ENCODE measurements at regions not wholly inside any gene's neighbourhood (a gene's known extent, or its start where the extent isn't known, plus 50 kb on each side); places are given as distances from the start of the nearest gene placed in this dataset.

DNA sequence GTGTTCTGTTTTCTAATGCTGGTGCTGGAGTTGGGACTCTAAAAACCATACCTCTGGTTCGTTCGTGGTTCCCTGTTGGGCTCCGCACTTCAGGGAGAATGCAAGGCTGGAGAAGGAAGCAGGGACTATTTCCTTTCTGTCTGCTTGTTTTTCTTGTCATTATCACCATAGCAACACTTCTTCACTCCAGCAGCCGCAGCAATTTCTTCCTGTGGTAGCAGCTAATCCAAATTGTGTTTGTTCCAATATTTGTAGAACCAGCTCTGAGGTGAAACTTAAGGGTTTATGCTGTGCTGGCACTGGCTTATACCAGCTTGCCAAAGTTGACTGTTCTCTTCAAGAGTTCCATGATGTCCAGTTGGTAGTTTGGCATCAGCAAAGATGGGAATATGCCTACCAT, 301.4 kb upstream of the SYT4 start:
- Histone ChIP-seq H3K4me3 (ENCODE audit: low read depth in 1 of 5, low read length in 5 of 5) (no peak overlapping the region), H3K4me1 (ENCODE audit: control insufficient read depth in 5 of 5, insufficient read depth in 5 of 5, low read length in 5 of 5) (peaks cover 0 to 14% (median 0%) of the 10 kb centered on the region in 5 donors), H3K9me3 (ENCODE audit: control insufficient read depth in 5 of 5, low read length in 5 of 5) (no peaks in the 10 kb centered on the region), H3K27ac (ENCODE audit: low read depth, low read length) (no peak overlapping the region), H3K27me3 (ENCODE audit: control insufficient read depth in 5 of 5, insufficient read depth in 4 of 5, low read length in 5 of 5) (no peaks in the 10 kb centered on the region), H3K36me3 (ENCODE audit: control insufficient read depth in 5 of 5, insufficient read depth in 5 of 5, low read length in 5 of 5) (no peaks in the 10 kb centered on the region), H3K9ac (ENCODE audit: low read length in 5 of 5) (no peak overlapping the region)

DNA sequence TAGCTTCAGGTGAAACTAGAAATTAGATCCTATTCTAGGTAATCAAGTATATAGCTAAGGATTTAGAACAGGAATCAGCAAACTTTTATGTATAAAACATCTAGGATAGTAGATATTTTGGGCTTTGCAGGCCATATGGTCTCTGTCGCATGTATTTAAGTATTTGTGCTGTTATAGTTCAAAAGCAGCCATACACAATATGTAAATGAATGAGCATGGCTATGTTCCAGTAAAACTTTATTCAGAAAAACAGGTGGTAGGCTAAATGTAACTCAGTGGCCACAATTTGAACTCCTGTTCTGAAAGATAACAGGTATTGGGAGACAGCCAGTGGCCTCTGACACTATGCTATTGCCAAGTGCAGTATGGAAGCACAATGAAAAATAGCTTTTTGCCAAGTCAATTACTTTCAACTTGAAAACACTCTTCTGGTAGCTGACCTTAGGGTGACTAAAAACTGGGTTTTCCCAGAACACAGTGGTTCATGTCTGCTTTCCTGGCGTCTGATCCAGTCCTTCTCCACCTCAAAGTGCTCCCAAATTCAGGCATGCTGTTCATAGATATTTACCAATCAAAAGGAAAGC, 304.7 kb upstream of the SYT4 start:
- H3K36me3 ChIP-seq (ENCODE audit: control insufficient read depth in 5 of 5, insufficient read depth in 5 of 5, low read length in 5 of 5): no peaks in the 10 kb centered on the region

DNA sequence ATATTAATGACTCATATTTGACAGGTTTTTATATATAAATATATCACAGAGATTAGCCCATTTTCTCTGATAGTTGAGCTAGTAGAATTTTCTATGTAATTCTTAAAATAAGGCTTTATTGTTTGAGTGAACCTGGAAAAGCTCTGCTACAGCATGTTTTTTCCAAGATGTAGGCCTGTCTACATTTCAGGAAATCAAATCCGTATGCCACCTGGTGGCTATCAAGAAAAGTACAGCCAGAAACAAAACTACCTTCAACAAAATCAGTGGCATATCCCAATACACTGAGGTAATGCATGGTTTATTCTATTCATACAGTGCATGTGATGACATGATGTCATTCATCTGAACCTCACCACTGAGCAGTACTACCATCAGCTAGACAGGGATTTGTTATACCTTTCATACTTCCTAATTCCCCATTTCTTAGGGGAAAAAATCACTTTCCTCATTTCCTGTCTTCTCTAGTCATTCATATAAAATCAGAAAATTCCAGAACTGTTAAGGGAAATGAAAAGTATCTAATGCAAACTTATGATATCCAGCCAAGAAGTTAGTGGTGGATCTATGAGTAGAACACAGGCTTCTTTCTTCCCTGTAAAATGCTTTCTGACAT, 310.4 kb upstream of the SYT4 start:
- Histone ChIP-seq H3K9me3 (ENCODE audit: control insufficient read depth in 5 of 5, low read length in 5 of 5) (no peaks in the 10 kb centered on the region), H3K9ac (ENCODE audit: low read length in 5 of 5) (no peak overlapping the region), H3K36me3 (ENCODE audit: control insufficient read depth in 5 of 5, insufficient read depth in 5 of 5, low read length in 5 of 5) (no peaks in the 10 kb centered on the region), H3K4me3 (ENCODE audit: low read depth in 1 of 5, low read length in 5 of 5) (no peak overlapping the region), H3K27me3 (ENCODE audit: control insufficient read depth in 5 of 5, insufficient read depth in 4 of 5, low read length in 5 of 5) (no peaks in the 10 kb centered on the region), H3K4me1 (ENCODE audit: control insufficient read depth in 5 of 5, insufficient read depth in 5 of 5, low read length in 5 of 5) (no peaks in the 10 kb centered on the region), H3K27ac (ENCODE audit: low read depth, low read length) (no peak overlapping the region)

More for the DNA sequence above, 304.7 kb upstream of the SYT4 start:
- H3K4me1 ChIP-seq (ENCODE audit: control insufficient read depth in 5 of 5, insufficient read depth in 5 of 5, low read length in 5 of 5): peaks cover 0 to 11% (median 0%) of the 10 kb centered on the region in 5 donors
- no peak overlapping the region for H3K4me3 ChIP-seq (ENCODE audit: low read depth in 1 of 5, low read length in 5 of 5)
- H3K9ac ChIP-seq (ENCODE audit: low read length in 5 of 5): no peak overlapping the region
- H3K27ac ChIP-seq (ENCODE audit: low read depth, low read length): no peak overlapping the region
- no peaks in the 10 kb centered on the region for H3K9me3 ChIP-seq (ENCODE audit: control insufficient read depth in 5 of 5, low read length in 5 of 5)
- H3K27me3 ChIP-seq (ENCODE audit: control insufficient read depth in 5 of 5, insufficient read depth in 4 of 5, low read length in 5 of 5): no peaks in the 10 kb centered on the region

DNA sequence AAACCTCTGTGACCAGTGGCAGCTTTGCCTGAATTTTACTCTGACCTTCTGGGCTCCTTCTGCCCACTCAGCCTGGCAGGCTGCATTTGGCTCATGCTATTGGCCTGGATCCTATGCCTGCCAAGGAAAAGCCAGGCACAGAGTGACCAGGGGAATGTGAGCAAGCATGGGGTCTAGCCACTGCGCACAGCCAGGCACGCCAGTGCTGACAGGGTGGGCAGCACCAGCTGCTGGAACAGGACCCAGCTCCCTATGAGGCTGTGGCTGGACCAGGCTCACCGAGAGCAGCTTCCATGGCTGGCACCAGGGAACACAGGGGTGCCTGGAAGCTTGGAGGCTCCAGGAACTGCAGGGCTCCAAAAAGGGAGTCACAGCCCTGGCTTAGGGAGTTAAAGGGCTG, 311.5 kb upstream of the SYT4 start:
- Histone ChIP-seq H3K36me3 (ENCODE audit: control insufficient read depth in 5 of 5, insufficient read depth in 5 of 5, low read length in 5 of 5) (no peaks in the 10 kb centered on the region), H3K27ac (ENCODE audit: low read depth, low read length) (no peak overlapping the region), H3K9me3 (ENCODE audit: control insufficient read depth in 5 of 5, low read length in 5 of 5) (no peaks in the 10 kb centered on the region), H3K4me1 (ENCODE audit: control insufficient read depth in 5 of 5, insufficient read depth in 5 of 5, low read length in 5 of 5) (no peaks in the 10 kb centered on the region), H3K9ac (ENCODE audit: low read length in 5 of 5) (no peak overlapping the region), H3K4me3 (ENCODE audit: low read depth in 1 of 5, low read length in 5 of 5) (no peak overlapping the region), H3K27me3 (ENCODE audit: control insufficient read depth in 5 of 5, insufficient read depth in 4 of 5, low read length in 5 of 5) (no peaks in the 10 kb centered on the region)

DNA sequence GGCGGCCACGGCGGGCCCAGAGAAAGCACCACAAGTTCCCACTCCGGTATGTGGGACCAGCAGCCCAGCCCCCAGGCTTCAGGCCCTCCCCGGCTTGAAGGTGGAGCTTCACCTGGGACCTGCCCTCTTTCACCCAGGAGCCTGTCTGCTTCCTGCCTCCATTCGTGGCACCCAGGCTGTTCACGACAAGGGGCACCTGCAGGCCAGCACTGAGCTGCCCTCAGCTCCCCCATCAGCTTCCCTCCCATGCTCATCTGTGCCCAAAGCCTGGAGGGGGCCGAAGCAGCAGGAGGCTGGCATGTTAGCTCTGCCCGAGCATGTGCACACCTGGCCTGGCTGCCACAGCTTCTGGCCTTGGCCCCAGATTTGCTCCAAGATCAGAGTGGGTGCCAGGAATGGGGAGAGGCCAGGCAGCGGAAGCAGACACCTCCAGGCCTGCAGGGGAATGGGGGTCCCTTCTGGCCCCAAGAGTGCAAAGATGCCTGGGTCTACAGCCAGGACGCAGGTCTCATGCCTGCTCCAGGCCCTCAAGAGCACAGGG, 312.4 kb upstream of the SYT4 start:
- Histone ChIP-seq H3K27me3 (ENCODE audit: control insufficient read depth in 5 of 5, insufficient read depth in 4 of 5, low read length in 5 of 5) (no peaks in the 10 kb centered on the region), H3K4me1 (ENCODE audit: control insufficient read depth in 5 of 5, insufficient read depth in 5 of 5, low read length in 5 of 5) (no peaks in the 10 kb centered on the region)

DNA sequence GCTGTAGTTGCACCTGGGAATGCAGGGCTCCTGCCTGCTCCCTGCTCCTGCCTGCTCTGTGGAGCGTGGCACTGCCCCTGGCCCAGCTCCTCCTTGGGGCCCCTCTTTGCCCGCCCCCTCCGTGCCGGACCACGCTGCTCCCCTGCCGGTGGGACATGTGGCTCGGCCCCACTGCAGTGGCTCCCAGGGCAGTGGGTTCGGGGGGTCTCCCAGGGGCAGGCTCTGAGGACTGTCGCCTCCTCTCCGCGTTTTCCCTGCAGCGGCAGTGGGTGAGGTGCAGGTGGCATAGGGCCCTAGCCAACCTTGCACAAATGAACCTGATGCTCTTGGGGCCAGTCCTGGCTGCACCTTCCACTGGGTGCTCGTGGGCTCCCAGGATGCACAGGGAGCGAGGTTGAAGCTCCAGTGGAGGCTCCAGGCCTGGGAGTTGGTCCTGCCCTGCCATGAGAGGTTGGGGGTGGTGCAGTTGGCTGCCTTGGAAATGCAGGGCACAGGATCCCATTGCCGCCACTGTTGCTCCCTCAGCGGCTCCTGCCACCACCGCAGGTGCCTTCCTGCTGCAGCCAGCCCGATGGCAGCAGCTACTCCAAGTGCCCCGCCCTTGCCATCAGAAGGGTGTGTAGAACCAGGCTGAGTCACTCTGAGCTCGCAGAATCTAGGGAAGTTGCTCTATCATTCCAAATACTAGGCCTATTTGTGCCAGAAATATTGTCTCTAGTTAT, 313.1 kb upstream of the SYT4 start:
- Histone ChIP-seq H3K36me3 (ENCODE audit: control insufficient read depth in 5 of 5, insufficient read depth in 5 of 5, low read length in 5 of 5) (no peaks in the 10 kb centered on the region), H3K4me1 (ENCODE audit: control insufficient read depth in 5 of 5, insufficient read depth in 5 of 5, low read length in 5 of 5) (no peaks in the 10 kb centered on the region), H3K27me3 (ENCODE audit: control insufficient read depth in 5 of 5, insufficient read depth in 4 of 5, low read length in 5 of 5) (no peaks in the 10 kb centered on the region), H3K9me3 (ENCODE audit: control insufficient read depth in 5 of 5, low read length in 5 of 5) (no peaks in the 10 kb centered on the region), H3K9ac (ENCODE audit: low read length in 5 of 5) (no peak overlapping the region), H3K27ac (ENCODE audit: low read depth, low read length) (no peak overlapping the region), H3K4me3 (ENCODE audit: low read depth in 1 of 5, low read length in 5 of 5) (no peak overlapping the region)

More for the DNA sequence above, 312.4 kb upstream of the SYT4 start:
- no peak overlapping the region for H3K4me3 ChIP-seq (ENCODE audit: low read depth in 1 of 5, low read length in 5 of 5)
- no peaks in the 10 kb centered on the region for H3K36me3 ChIP-seq (ENCODE audit: control insufficient read depth in 5 of 5, insufficient read depth in 5 of 5, low read length in 5 of 5)
- H3K9me3 ChIP-seq (ENCODE audit: control insufficient read depth in 5 of 5, low read length in 5 of 5): no peaks in the 10 kb centered on the region
- H3K27ac ChIP-seq (ENCODE audit: low read depth, low read length): no peak overlapping the region
- no peak overlapping the region for H3K9ac ChIP-seq (ENCODE audit: low read length in 5 of 5)

DNA sequence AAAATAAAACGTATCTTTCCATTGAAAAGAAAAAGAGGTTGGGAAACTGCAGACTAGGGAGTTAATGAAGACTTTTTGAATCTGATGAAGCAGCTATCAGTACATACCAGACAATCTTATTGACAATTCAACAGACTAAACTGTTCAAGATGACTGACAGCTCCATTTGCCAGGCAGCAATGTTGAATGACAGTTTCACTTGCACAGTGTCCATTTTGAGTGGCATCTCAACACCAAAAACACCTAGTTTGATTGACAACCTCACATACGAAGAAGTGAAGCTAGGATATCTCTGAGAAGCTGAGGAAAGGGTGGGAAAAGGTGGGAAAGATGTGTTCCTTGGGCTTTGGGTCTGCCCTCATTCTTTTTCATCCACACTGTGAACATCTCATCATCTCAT, 315.0 kb upstream of the SYT4 start:
- Histone ChIP-seq H3K4me1 (ENCODE audit: control insufficient read depth in 5 of 5, insufficient read depth in 5 of 5, low read length in 5 of 5) (no peaks in the 10 kb centered on the region), H3K27me3 (ENCODE audit: control insufficient read depth in 5 of 5, insufficient read depth in 4 of 5, low read length in 5 of 5) (no peaks in the 10 kb centered on the region), H3K9me3 (ENCODE audit: control insufficient read depth in 5 of 5, low read length in 5 of 5) (no peaks in the 10 kb centered on the region)

DNA sequence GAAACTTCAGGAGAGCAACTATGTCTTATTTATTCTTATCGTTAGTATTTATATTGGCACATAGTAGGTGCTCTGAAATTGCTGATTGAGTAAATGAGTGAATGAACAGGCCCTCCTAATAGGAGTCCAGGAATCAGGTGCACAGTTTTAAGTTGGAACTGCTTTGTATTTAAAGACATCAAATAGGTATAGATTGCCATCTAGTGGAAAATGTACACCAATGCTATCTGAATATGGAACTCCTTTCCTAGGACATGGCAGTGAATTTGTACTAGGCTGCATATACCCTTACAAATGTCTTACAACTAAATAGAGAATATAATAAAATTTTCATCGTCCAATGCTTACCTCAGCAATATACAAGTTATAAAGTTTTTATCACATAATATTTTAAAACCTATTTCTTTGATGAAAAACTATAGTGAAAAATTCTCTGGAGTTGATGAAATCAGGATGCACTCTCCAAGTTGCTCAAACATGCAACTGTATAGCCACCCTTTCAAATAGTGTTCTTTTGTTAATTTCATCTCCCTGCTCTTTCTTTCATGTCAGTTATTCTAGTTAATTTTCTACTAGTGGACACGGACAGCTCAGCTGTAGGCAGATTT, 318.9 kb upstream of the SYT4 start:
- no peak overlapping the region for H3K9ac ChIP-seq (ENCODE audit: low read length in 5 of 5)
- no peak overlapping the region for H3K4me3 ChIP-seq (ENCODE audit: low read depth in 1 of 5, low read length in 5 of 5)
- H3K27ac ChIP-seq (ENCODE audit: low read depth, low read length): no peak overlapping the region
- no peaks in the 10 kb centered on the region for H3K9me3 ChIP-seq (ENCODE audit: control insufficient read depth in 5 of 5, low read length in 5 of 5)
- H3K27me3 ChIP-seq (ENCODE audit: control insufficient read depth in 5 of 5, insufficient read depth in 4 of 5, low read length in 5 of 5): no peaks in the 10 kb centered on the region
- H3K4me1 ChIP-seq (ENCODE audit: control insufficient read depth in 5 of 5, insufficient read depth in 5 of 5, low read length in 5 of 5): no peaks in the 10 kb centered on the region
- H3K36me3 ChIP-seq (ENCODE audit: control insufficient read depth in 5 of 5, insufficient read depth in 5 of 5, low read length in 5 of 5): no peaks in the 10 kb centered on the region

More for the DNA sequence above, 315.0 kb upstream of the SYT4 start:
- Histone ChIP-seq H3K4me3 (ENCODE audit: low read depth in 1 of 5, low read length in 5 of 5) (no peak overlapping the region), H3K27ac (ENCODE audit: low read depth, low read length) (no peak overlapping the region), H3K36me3 (ENCODE audit: control insufficient read depth in 5 of 5, insufficient read depth in 5 of 5, low read length in 5 of 5) (no peaks in the 10 kb centered on the region), H3K9ac (ENCODE audit: low read length in 5 of 5) (no peak overlapping the region)

DNA sequence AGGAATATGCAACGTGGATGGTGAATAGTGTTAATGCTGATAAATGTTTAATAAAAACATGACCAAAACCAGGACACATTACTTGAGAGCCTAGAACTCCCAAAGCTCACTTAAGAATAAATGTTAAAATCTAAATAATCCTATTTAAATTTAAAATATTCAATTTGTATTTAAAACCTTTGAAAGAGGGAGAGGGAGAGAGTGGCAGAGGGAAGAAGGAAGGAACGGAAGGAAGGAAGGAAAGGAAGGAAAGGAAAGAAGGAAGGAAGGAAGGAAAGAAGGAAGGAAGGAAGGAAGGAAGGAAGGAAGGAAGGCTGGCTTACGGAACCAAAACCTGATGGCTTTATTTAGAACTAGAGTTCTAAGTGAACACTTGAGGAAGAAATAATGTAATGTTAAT, 324.1 kb upstream of the SYT4 start:
- H3K27me3 ChIP-seq (ENCODE audit: control insufficient read depth in 5 of 5, insufficient read depth in 4 of 5, low read length in 5 of 5): no peaks in the 10 kb centered on the region
- no peaks in the 10 kb centered on the region for H3K36me3 ChIP-seq (ENCODE audit: control insufficient read depth in 5 of 5, insufficient read depth in 5 of 5, low read length in 5 of 5)

DNA sequence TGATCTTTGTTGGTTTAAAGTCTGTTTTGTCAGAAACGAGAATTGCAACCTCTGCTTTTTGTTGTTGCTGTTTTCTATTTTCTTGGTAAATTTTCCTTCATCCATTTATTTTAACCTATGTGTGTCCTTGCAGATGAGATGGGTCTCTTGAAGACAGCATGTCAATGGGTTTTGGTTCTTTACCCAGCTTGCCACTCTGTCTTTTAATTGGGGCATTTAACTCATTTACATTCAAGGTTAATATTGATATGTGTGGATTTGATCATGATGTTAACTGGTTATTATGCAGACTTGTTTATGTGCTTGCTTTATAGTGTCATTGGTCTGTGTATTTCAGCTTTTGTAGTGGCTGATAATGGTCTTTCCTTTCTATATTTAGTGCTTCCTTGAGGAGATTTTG, 327.9 kb upstream of the SYT4 start:
- H3K9ac ChIP-seq (ENCODE audit: low read length in 5 of 5): no peak overlapping the region
- H3K27me3 ChIP-seq (ENCODE audit: control insufficient read depth in 5 of 5, insufficient read depth in 4 of 5, low read length in 5 of 5): no peaks in the 10 kb centered on the region
- H3K4me1 ChIP-seq (ENCODE audit: control insufficient read depth in 5 of 5, insufficient read depth in 5 of 5, low read length in 5 of 5): no peaks in the 10 kb centered on the region
- H3K4me3 ChIP-seq (ENCODE audit: low read depth in 1 of 5, low read length in 5 of 5): no peak overlapping the region
- H3K36me3 ChIP-seq (ENCODE audit: control insufficient read depth in 5 of 5, insufficient read depth in 5 of 5, low read length in 5 of 5): no peaks in the 10 kb centered on the region
- H3K9me3 ChIP-seq (ENCODE audit: control insufficient read depth in 5 of 5, low read length in 5 of 5): peaks cover 0 to 17% (median 12%) of the 10 kb centered on the region in 5 donors
- no peak overlapping the region for H3K27ac ChIP-seq (ENCODE audit: low read depth, low read length)

More for the DNA sequence above, 324.1 kb upstream of the SYT4 start:
- no peaks in the 10 kb centered on the region for H3K4me1 ChIP-seq (ENCODE audit: control insufficient read depth in 5 of 5, insufficient read depth in 5 of 5, low read length in 5 of 5)
- no peak overlapping the region for H3K27ac ChIP-seq (ENCODE audit: low read depth, low read length)
- H3K9me3 ChIP-seq (ENCODE audit: control insufficient read depth in 5 of 5, low read length in 5 of 5): peaks cover 0 to 17% (median 11%) of the 10 kb centered on the region in 5 donors
- H3K9ac ChIP-seq (ENCODE audit: low read length in 5 of 5): no peak overlapping the region
- H3K4me3 ChIP-seq (ENCODE audit: low read depth in 1 of 5, low read length in 5 of 5): no peak overlapping the region

All from subcutaneous abdominal adipose tissue (tissue), 5 donors.